ENCODE measurements at regions not wholly inside any gene's neighbourhood (a gene's known extent, or its start where the extent isn't known, plus 50 kb on each side); places are given as distances from the start of the nearest gene placed in this dataset.

- TF ChIP-seq GATA3 (IDR thresholded peaks at IDR 0.05; ENCODE audit: low read depth, low read length) (no peak), GATA2 (IDR thresholded peaks at IDR 0.05; ENCODE audit: low read depth, low read length) (no peak)
Observed at GRCh38 chr3:5270666-5271371, 83.3 kb downstream of the EDEM1 start.
